ENCODE measurements at regions not wholly inside any gene's neighbourhood (a gene's known extent, or its start where the extent isn't known, plus 50 kb on each side); places are given as distances from the start of the nearest gene placed in this dataset.

DNA sequence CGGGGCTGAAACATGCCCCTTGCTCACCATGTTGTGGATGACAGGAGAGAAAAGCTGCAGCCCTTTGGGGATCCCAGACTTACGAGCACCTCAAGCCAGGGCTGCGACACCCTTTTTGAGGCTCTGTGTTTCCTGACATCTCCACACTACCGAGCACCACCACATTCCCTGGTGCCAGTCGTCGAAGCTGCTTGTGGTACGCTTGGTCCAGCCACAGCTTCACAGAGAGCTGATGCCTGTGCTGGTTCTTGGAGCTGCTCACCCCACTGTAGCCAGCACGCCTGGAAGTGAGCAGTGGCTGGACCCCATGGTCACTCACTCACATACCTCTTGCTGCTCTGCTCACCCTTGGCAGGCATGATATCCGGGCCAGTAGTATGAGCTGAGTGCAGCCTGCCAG, 367.5 kb downstream of the SLITRK6 start:
- Histone ChIP-seq H4K20me1 (ENCODE audit: control insufficient read depth, insufficient read depth, low read depth, low read length) (no peaks in the 10 kb centered on the region), H3K9me2 (replicated peaks; ENCODE audit: control insufficient read depth, low read length) (no peaks in the 10 kb centered on the region), H3K4me3 (ENCODE audit: low read length) (no peak overlapping the region), H3K79me2 (ENCODE audit: control insufficient read depth, low read length) (no peaks in the 10 kb centered on the region), H3K9me3 (ENCODE audit: control insufficient read depth, insufficient read depth, low read length) (peaks cover 10% of the 10 kb centered on the region; the same call in 1 of the 2 replicates), H3K27ac (ENCODE audit: low read depth, low read length) (no peak overlapping the region), H3K36me3 (ENCODE audit: control insufficient read depth, low read length) (no peaks in the 10 kb centered on the region), H3F3A (ENCODE audit: control insufficient read depth, insufficient read depth) (no peaks in the 10 kb centered on the region), H3K4me2 (ENCODE audit: low read length) (no peak overlapping the region), H3K27me3 (ENCODE audit: control insufficient read depth, low read length) (no peaks in the 10 kb centered on the region), H3K4me1 (ENCODE audit: control insufficient read depth, low read length) (no peaks in the 10 kb centered on the region)
- TF ChIP-seq, protein P1, sequence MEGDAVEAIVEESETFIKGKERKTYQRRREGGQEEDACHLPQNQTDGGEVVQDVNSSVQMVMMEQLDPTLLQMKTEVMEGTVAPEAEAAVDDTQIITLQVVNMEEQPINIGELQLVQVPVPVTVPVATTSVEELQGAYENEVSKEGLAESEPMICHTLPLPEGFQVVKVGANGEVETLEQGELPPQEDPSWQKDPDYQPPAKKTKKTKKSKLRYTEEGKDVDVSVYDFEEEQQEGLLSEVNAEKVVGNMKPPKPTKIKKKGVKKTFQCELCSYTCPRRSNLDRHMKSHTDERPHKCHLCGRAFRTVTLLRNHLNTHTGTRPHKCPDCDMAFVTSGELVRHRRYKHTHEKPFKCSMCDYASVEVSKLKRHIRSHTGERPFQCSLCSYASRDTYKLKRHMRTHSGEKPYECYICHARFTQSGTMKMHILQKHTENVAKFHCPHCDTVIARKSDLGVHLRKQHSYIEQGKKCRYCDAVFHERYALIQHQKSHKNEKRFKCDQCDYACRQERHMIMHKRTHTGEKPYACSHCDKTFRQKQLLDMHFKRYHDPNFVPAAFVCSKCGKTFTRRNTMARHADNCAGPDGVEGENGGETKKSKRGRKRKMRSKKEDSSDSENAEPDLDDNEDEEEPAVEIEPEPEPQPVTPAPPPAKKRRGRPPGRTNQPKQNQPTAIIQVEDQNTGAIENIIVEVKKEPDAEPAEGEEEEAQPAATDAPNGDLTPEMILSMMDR (IDR thresholded peaks at IDR 0.05; ENCODE audit: low read depth, low read length, poor library complexity, severe bottlenecking): no peak
- TF ChIP-seq EZH2phosphoT487 (IDR thresholded peaks at IDR 0.05; ENCODE audit: borderline replicate concordance, low read length): no peak

DNA sequence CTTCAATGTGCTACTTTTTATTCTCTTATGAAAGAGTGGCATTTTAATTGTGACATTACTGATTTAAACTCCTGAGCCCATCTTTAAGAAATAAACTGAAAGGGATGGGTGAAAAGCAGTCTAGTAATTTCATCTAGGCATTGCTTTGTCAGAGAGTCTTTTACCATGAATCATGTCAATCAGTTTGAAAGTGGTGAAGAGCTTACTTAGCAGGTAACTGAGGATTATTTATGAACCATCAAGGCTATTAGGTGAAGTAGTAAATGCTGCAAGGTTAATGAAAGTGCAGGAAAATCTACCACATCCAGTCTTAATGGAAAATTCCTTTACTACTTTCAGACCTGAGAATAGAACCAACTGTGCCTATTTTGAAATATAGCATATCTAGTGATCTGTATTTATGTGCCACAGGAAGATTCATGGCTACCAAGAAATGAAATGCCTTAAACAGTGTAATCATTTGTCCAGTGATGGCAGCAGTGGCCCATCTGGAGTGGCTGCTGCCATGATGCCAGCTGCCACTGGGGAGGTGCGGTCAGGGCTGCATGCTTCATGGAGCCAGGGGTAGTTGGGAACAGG, 368.9 kb downstream of the SLITRK6 start:
- H3K27me3 ChIP-seq (ENCODE audit: control insufficient read depth, low read length): no peaks in the 10 kb centered on the region
- no peaks in the 10 kb centered on the region for H4K20me1 ChIP-seq (ENCODE audit: control insufficient read depth, insufficient read depth, low read depth, low read length)
- no peak for TF ChIP-seq EZH2phosphoT487 (IDR thresholded peaks at IDR 0.05; ENCODE audit: borderline replicate concordance, low read length)
- TF ChIP-seq, protein P1 (IDR thresholded peaks at IDR 0.05; ENCODE audit: low read depth, low read length, poor library complexity, severe bottlenecking): no peak
- no peak overlapping the region for H3K27ac ChIP-seq (ENCODE audit: low read depth, low read length)
- H3F3A ChIP-seq (ENCODE audit: control insufficient read depth, insufficient read depth): no peaks in the 10 kb centered on the region
- H3K4me1 ChIP-seq (ENCODE audit: control insufficient read depth, low read length): no peaks in the 10 kb centered on the region
- H3K9me2 ChIP-seq (replicated peaks; ENCODE audit: control insufficient read depth, low read length): no peaks in the 10 kb centered on the region
- no peaks in the 10 kb centered on the region for H3K79me2 ChIP-seq (ENCODE audit: control insufficient read depth, low read length)
- H3K4me2 ChIP-seq (ENCODE audit: low read length): no peak overlapping the region
- no peak overlapping the region for H3K4me3 ChIP-seq (ENCODE audit: low read length)
- H3K36me3 ChIP-seq (ENCODE audit: control insufficient read depth, low read length): no peaks in the 10 kb centered on the region
- peaks cover 10% of the 10 kb centered on the region; the same call in 1 of the 2 replicates for H3K9me3 ChIP-seq (ENCODE audit: control insufficient read depth, insufficient read depth, low read length)

DNA sequence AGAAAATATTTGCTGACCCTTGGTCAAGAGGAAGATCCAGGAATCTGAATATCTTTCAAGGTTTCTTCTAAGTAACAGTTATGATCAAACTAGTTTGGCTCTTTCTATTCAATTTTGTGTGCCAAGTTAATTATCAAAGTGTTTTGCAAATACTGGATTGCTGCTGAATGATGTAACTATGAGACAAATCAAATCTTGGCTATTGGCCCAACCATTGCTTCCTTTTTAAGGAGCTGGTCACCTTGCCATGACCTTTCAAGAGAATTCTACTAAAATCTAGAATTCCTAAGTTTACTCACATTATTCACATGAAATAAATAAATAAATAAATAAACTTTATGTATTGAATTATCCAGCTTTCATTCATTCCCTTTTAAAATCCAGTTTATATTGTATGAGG, 371.8 kb downstream of the SLITRK6 start:
- H4K20me1 ChIP-seq (ENCODE audit: control insufficient read depth, insufficient read depth, low read depth, low read length): no peaks in the 10 kb centered on the region
- H3K36me3 ChIP-seq (ENCODE audit: control insufficient read depth, low read length): no peaks in the 10 kb centered on the region
- H3F3A ChIP-seq (ENCODE audit: control insufficient read depth, insufficient read depth): no peaks in the 10 kb centered on the region
- 0 out of 2 replicates have a peak, but pooled peaks cover 2% of the 10 kb centered on the region for H3K4me1 ChIP-seq (ENCODE audit: control insufficient read depth, low read length)
- H3K9me3 ChIP-seq (ENCODE audit: control insufficient read depth, insufficient read depth, low read length): peaks cover 10% of the 10 kb centered on the region; the same call in 1 of the 2 replicates
- TF ChIP-seq, protein P1 (IDR thresholded peaks at IDR 0.05; ENCODE audit: low read depth, low read length, poor library complexity, severe bottlenecking): no peak
- no peak for TF ChIP-seq EZH2phosphoT487 (IDR thresholded peaks at IDR 0.05; ENCODE audit: borderline replicate concordance, low read length)
- no peak overlapping the region for H3K4me2 ChIP-seq (ENCODE audit: low read length)
- no peak overlapping the region for H3K27ac ChIP-seq (ENCODE audit: low read depth, low read length)
- H3K9me2 ChIP-seq (replicated peaks; ENCODE audit: control insufficient read depth, low read length): no peaks in the 10 kb centered on the region
- H3K27me3 ChIP-seq (ENCODE audit: control insufficient read depth, low read length): no peaks in the 10 kb centered on the region
- no peaks in the 10 kb centered on the region for H3K79me2 ChIP-seq (ENCODE audit: control insufficient read depth, low read length)
- H3K4me3 ChIP-seq (ENCODE audit: low read length): no peak overlapping the region

Data from DOHH2 (cell line).